ENCODE measurements at regions not wholly inside any gene's neighbourhood (a gene's known extent, or its start where the extent isn't known, plus 50 kb on each side); places are given as distances from the start of the nearest gene placed in this dataset.

DNA sequence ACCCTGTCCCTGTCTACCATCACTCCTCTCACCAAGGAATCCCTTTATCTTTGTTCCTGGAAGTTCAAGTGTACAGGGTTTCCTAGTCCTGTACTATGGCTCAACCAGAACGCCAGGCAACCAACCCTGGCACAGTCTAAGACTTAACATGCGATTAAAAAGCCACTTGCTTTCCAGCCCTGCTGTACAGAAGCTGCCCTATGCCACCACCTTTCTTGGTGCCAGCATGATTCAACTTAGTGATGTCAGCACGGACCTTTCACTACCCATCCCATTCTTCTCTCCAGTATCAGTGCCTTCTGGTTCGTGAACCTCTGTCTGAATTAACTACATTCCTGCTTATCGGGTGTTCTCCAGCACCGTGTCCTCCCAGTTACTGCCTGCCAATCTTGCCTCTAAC lies 151.1 kb downstream of the KLF12 start:
- DNase-seq (ENCODE audit: extremely low read depth in 1 of 11, low read depth in 9 of 11, low spot score in 4 of 11): no peak

DNA sequence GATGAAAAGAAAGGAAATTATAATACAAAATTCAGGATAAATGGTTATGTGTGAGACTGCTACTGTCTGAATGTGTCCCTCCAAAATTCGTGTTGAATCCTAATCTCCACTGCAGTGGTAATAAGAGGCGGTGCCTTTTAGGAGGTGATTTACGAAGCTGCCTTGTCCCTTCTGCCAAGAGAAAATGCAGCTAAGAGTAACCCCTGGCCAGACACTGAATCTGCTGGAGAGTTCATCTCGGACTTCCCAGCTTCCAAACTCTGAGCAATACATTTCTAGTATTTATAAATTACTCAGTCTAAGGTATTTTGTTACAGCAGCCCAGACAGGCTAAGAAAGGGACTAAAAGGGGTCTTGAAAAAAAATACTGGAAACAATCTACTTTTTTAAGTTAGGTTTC lies 152.6 kb downstream of the KLF12 start:
- DNase-seq (ENCODE audit: extremely low read depth in 1 of 11, low read depth in 9 of 11, low spot score in 4 of 11): peak in 5 of 11 donors; percentile 7 to 16 (median 9)

DNA sequence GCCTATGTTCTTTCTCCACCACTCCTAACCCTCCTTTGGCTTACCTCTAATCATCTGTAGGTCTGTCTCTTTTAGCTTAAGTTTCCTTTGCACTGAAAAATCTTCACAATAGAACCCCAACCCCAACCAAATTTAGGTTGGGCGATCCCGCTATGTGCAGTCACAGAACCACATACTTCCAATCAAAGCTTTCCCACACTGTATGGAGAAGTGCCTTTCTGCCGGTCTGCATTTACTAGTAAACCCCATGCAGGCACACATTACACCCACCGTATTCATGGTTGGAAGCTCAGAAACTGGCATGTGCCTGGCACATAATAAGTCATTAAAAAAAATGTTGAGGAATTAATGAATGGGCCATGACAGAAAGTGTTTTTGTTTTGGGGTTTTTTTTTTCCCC lies 158.4 kb downstream of the KLF12 start:
- no peak for DNase-seq (ENCODE audit: extremely low read depth in 1 of 11, low read depth in 9 of 11, low spot score in 4 of 11)

DNA sequence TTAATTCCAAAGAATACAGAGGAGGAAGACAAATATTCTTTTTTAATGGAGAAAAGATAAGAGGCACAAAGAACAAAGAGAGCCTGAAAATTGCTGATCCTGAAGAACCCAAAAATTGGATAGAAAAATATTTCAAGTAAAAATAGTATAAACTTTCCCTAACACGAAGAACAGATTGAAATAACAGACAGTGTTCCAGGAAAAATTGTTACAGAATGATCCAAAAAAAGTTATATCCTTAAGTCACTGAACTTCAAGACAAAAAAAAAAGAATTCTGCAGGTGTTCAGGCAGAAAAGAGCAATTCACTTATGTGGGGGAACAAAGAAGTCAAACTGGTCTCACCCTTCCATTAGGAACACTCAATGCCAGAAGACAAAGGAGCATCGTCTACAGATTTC lies 160.2 kb downstream of the KLF12 start:
- no peak for DNase-seq (ENCODE audit: extremely low read depth in 1 of 11, low read depth in 9 of 11, low spot score in 4 of 11)

DNA sequence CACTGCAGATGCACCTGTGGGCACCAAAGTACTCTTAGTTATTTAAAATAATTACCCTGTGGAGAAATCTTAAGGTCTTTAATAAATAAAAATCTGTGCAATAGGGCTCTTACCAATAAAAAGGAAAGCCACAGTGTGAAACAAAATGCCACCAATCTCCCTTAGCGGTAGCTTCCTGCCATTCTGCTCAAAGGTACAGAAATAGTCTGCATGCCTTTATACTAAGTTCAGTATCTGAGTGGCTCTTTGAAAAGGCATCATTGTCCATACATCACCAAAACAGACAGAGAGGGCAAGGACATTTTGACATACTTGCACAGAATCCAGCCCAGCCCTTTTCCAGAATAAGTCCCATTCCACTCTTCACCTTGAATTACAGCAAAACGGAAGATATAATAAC lies 161.0 kb downstream of the KLF12 start:
- DNase-seq (ENCODE audit: extremely low read depth in 1 of 11, low read depth in 9 of 11, low spot score in 4 of 11): no peak

DNA sequence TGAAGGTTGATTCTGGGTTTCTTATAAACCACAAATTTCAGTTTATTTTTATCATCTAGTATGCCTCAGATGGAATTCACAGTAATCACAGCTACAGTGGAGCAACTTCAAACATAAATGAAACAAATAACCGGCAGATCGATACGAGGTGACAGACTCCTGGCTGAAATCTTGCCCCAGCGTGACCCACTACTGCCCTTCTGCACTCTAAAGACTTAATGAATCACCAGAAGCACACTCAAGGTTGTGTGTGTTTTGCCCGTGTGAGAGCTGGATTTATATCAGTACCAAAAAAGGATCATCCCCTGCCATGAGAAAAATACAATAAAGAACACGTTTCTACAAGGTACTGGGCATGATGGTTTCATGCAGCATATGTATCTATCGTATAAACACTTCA lies 161.7 kb downstream of the KLF12 start:
- DNase-seq (ENCODE audit: extremely low read depth in 1 of 11, low read depth in 9 of 11, low spot score in 4 of 11): no peak

DNA sequence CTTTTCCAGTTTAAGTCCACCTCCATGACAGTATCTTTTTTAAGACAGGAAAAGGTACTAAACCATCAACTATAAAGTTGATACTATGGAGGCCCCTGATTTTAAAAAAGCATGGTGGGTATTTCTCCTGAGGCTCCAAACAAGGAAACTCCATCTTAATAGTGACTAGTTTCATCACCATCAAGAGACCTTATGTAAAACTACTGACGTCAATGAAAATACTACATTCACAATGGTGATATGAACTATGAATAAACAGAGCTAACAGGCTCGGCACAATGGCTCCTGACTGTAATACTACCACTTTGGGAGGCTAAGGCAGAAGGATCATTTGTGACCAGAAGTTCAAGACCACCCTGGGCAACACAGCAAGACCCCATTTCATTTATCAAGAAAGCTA lies 162.7 kb downstream of the KLF12 start:
- no peak for DNase-seq (ENCODE audit: extremely low read depth in 1 of 11, low read depth in 9 of 11, low spot score in 4 of 11)

DNA sequence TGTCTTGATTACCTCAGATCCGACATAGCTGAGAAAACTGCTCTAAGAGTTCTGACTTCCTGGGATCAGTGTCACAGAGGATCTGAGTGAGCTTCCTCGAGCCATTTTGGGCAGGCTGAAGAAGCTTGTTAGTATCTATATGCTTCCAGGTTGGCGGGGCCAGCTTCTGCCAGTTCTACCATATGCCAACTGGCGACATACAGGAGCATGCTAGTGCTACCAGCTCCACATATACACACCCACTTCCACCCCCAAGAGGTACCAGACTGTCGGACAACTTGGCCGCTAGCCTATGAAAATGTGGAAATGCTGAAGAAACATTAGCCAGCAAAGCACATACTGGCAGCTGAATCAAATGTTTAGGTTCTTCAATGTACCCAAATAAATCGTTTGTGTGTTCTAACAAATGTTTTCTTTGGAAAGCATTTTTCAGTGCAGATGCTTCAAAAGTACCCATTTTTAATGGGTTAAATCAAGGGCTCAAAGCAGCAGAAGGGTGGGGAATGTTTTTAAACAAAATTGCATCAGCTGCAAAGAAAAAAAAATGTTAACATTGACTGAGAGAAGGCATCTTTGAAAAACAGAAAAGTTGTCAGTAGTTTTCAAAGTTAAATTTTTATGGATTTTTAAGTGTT lies 163.7 kb downstream of the KLF12 start:
- DNase-seq (ENCODE audit: extremely low read depth in 1 of 11, low read depth in 9 of 11, low spot score in 4 of 11): no peak

DNA sequence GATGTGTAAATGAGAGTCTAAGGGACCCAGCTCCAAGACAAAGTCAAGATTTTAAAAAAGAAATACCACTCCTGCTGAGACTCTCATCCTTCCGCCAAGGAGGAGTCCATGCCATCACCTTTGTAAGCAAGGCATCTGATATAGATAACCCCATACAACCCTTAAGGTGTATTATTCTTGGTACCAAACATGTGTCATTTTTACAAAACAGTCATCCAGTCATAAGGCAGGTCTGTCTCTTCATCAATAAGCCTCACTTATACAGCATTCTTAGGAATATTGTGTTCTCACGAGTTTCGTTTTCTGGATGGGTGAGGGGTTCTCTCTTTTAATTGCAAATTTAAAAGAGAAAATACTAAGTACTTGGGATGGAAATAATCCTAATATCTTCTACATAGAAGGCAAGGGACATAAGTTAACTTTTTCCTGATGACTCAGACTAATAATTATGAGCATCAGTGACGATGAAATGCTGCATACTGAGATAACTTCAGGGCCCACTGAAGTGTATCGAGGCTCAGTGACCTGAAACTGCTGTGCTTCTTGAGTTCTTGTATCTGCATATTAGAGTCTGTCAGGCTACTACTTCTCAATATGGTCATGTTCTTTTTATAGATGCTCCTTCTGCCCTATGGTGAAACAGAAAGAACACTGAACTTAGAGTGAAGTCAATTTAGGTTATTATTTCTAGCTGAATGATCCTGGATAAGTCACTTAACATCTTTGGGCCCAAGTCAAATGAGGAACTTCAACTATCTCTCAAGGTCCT lies 166.6 kb downstream of the KLF12 start:
- no peak for DNase-seq (ENCODE audit: extremely low read depth in 1 of 11, low read depth in 9 of 11, low spot score in 4 of 11)

DNA sequence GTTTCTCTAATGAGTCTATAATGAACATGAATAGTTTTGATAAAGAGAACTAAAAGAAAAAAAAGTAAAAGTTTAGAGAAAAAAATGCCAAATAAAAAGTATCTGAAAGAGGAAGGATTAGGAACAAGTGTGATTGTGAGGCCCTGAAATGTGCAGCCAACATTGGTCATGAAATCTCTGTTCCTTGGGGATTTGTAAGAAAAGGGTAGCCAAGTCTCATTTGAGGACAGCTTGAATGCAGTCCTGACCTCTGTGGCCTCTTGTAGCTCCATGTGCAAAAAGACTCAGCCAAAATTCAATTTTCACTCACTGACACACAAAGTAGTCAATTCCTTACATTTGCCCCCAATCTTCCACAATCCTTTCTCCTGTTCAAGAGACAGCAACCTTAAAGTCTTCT lies 167.9 kb downstream of the KLF12 start:
- no peak for DNase-seq (ENCODE audit: extremely low read depth in 1 of 11, low read depth in 9 of 11, low spot score in 4 of 11)

DNA sequence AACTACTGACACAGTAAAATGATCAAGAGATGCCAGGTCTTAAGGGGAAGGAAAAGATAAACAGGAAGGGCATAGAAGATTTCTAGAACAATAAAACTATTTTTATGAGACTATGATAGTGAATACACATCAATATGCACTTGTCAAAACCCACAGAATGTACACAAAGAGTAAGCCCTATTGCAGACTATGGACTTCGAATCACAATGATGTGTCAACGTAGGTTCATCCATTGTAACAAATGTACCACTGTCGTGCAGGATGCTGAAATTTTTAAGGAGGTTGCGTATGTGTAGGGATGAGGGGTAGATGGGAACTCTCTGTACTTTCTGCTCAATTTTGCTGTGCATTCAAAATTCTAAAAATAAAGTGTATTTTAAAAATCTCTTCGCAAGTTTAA lies 171.9 kb downstream of the KLF12 start:
- no peak for DNase-seq (ENCODE audit: extremely low read depth in 1 of 11, low read depth in 9 of 11, low spot score in 4 of 11)

DNA sequence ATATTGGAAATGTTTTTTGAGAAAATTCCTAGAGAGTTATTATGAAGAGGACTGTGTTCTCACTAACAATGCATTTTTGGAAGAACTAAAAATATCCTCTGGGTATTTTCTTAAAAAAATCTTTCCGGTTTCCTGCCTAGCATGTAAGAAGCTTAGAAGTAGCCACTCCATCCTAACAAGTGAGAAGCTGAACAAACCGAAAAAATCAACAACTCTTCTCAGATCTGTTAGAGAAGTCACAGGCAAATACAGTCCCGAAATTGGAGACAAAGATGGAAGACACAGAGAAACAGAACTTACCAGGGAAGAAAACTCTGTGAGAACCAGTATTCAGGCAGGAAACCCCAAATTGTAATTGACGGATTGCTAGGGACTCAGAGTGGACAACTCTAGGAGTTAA lies 173.0 kb downstream of the KLF12 start:
- DNase-seq (ENCODE audit: extremely low read depth in 1 of 11, low read depth in 9 of 11, low spot score in 4 of 11): no peak

DNA sequence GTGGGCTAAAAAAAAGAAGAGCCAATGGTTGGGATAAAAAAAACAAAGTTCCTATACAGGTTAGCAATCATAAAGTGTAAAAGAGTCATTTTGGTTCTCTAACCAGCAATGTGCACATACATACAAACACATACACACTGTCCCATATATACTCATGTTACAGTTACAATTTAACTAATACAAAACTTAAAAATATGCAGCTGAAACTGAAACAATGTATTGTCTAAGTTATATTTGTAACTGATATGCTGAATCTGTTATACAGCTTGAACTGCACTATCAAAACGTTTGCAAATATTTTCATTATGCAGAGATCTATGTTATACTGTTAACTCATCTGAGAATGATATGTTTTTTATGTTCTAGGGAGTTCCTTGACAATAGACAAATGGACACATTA lies 173.7 kb downstream of the KLF12 start:
- no peak for DNase-seq (ENCODE audit: extremely low read depth in 1 of 11, low read depth in 9 of 11, low spot score in 4 of 11)

DNA sequence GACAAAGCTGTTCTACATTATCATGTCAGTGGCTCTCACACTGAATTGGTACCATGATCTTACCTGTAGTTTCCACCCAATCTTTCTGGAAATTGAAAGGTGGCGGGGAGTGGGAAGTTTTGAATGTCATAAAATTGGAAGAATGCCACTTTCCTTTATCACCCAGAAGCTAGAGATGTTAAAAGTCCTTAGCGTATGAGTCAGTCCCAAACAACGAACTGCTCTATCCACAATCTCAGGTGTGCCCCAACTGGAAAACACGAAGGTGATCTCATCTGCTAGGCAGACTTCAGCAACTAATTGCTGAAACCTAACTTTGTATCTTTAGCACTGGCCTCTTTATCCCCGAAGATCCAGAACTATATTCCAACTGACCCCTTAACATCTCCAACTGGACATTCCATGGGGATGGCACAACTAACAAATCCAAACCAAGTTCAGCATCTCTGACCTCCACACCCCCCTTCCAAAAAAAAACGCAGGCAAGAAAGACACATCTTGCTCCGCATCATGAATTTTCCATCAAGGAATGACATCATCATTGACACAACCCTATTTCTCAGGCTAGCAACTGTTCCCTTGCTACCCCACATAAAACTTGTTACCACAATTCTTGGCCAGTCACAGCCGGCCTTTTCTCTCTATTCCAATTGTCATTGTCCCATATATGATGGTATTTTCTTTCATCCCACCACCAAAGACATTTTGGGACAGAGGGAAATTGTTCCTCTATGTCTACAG lies 175.4 kb downstream of the KLF12 start:
- DNase-seq (ENCODE audit: extremely low read depth in 1 of 11, low read depth in 9 of 11, low spot score in 4 of 11): no peak

DNA sequence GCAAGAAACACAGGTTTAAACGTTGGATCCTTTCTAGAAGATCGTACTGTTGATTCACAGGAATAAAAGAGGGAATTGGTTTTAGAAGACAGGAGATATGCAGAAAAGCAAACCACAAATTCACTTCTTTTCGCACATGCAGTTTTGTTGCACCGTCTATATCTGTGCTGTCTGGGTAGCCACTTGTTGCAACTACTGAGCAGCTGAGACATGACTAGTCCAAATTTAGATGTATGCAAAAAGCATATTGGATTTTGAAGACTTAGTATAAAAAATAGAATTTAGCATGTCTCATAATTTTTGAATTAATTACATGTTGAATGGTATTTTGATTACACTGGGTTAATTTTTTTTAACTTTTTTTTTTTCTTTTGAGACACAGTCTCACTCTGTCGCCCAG lies 176.3 kb downstream of the KLF12 start:
- DNase-seq (ENCODE audit: extremely low read depth in 1 of 11, low read depth in 9 of 11, low spot score in 4 of 11): no peak

DNA sequence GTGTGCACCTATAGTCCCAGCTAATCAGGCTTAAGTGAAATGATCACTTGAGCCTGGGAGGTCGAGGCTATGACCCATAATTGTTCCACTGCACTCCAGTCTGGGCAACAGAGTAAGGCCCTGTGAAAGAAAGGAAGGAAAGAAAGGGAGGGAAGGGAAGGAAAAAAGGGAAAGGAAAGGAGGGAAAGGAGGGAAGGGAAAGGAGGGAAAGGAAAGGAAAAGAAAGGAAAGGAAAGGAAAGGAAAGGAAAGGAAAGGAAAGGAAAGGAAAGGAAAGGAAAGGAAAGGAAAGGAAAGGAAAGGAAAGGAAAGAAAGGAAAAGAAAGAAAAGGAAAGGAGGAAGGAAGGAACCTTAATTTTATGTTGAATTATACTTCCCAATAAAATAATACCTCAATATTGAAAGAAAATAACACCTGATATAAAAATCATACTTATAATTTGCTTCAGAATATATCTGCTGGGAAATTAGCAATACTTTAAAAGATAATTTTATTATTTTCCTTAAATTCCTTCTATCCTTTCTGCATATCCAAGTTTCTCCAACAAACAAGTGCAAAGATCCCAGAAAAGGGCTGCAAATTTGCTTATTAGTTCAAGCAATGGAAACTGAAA lies 177.3 kb downstream of the KLF12 start:
- DNase-seq (ENCODE audit: extremely low read depth in 1 of 11, low read depth in 9 of 11, low spot score in 4 of 11): no peak

DNA sequence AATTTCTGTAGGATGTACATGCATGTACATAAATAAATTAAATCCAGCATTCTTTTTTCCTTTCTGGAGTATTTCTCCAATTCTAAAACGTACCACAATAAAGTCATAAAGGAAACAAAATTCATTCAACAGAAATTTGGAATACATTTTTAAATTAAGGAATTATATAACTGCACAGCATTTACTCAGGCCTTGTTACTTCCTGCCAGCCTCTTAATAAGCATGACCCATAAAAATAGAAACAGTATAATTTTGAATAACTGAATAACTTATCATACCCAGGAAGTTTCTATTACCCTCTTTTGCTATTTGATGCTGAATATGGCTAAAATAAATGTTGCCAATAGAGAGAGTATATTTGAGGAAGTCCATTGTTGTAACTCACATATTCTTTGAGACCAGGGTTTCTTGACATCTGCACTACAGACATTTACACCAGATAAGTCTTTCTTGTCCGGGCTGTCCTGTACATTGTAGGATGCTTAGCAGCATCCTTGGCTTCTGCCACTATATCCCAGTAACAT lies 178.2 kb downstream of the KLF12 start:
- DNase-seq (ENCODE audit: extremely low read depth in 1 of 11, low read depth in 9 of 11, low spot score in 4 of 11): no peak

DNA sequence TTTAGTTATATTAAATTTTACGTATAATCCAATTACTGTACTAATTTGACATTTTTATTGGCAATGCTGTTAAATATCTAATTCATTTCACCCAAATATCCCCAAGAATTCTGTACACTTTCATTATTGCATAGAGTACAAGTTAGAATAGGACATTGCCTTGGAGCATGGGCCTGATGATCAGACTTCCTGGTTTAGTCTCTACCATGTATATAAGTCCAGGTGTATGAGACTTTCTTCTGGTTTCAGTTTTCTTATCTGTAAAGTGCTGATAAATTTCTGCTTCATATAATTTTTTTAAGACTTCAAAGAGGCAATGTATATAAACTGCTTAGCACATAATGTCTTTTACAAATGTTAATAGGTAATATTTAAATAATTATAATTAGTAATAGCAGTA lies 179.4 kb downstream of the KLF12 start:
- no peak for DNase-seq (ENCODE audit: extremely low read depth in 1 of 11, low read depth in 9 of 11, low spot score in 4 of 11)

DNA sequence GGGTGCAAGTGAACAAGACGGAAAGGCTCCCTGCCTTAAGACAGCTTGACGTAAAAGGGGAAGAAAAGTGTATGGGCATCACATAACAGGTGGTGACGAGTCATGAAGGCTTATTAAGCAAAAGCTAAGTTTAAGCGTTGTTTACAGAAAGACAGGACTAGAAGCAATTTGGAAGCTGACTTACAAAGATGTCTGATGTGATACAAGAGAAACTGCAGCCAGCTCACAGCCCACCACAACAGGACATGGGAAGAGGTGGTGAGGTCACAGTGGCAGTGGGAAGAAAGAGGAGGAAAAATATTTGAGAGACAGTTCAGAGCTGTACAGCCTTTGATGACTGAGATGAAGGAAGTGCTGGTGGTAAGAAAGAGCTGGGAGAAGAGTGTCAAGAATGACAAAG lies 181.6 kb downstream of the KLF12 start:
- DNase-seq (ENCODE audit: extremely low read depth in 1 of 11, low read depth in 9 of 11, low spot score in 4 of 11): no peak

Measured in renal cortex interstitium (tissue), 11 donors.